ENCODE measurements at regions not wholly inside any gene's neighbourhood (a gene's known extent, or its start where the extent isn't known, plus 50 kb on each side); places are given as distances from the start of the nearest gene placed in this dataset.

GRCh38 chr1:88052167-88052566 is 631.9 kb upstream of the PKN2 start:
- no peak for TF ChIP-seq CTCF (IDR thresholded peaks at IDR 0.05)
- Histone ChIP-seq H3K27ac (no peak overlapping the region), H3K4me3 (no peak overlapping the region), H3K4me1 (no peaks in the 10 kb centered on the region), H3K27me3 (ENCODE audit: insufficient read depth in 3 of 3, low read length in 2 of 3) (no peaks in the 10 kb centered on the region), H3K36me3 (ENCODE audit: insufficient read depth in 1 of 2, low read depth in 1 of 2) (no peaks in the 10 kb centered on the region), H3K9me3 (no peaks in the 10 kb centered on the region)
- 57 to 69% (median 60%) methylated on average over 1 of the region's 1 CpG for WGBS, 3 donors
- DNase-seq (no peak), ATAC-seq (no peak)
- intact Hi-C loops (cut with DNase I) = loop anchor here in 1 of 2 donors (10.0 kb wide), 1 partner anchor 757 kb away; no protein-coding TSS in a partner anchor

GRCh38 chr1:88053065-88053464 is 631.0 kb upstream of the PKN2 start:
- no peak for TF ChIP-seq CTCF (IDR thresholded peaks at IDR 0.05)
- intact Hi-C loops (cut with DNase I) = loop anchor here in 1 of 2 donors (10.0 kb wide), 1 partner anchor 758 kb away; no protein-coding TSS in a partner anchor
- no peaks in the 10 kb centered on the region for H3K27me3 ChIP-seq (ENCODE audit: insufficient read depth in 3 of 3, low read length in 2 of 3)
- H3K4me1 ChIP-seq = no peaks in the 10 kb centered on the region
- DNase-seq (no peak), ATAC-seq (no peak)
- H3K9me3 ChIP-seq = no peaks in the 10 kb centered on the region
- 84 to 87% (median 84%) methylated on average over 2 of the region's 2 CpGs for WGBS, 3 donors
- H3K36me3 ChIP-seq (ENCODE audit: insufficient read depth in 1 of 2, low read depth in 1 of 2) = no peaks in the 10 kb centered on the region
- H3K4me3 ChIP-seq = no peak overlapping the region
- no peak overlapping the region for H3K27ac ChIP-seq

GRCh38 chr1:88056881-88057280 is 627.2 kb upstream of the PKN2 start:
- Histone ChIP-seq H3K27ac (no peak overlapping the region), H3K36me3 (ENCODE audit: insufficient read depth in 1 of 2, low read depth in 1 of 2) (no peaks in the 10 kb centered on the region), H3K9me3 (no peaks in the 10 kb centered on the region), H3K27me3 (ENCODE audit: insufficient read depth in 3 of 3, low read length in 2 of 3) (no peaks in the 10 kb centered on the region), H3K4me3 (no peak overlapping the region), H3K4me1 (no peaks in the 10 kb centered on the region)
- DNase-seq (no peak), ATAC-seq (no peak)
- 71 to 85% (median 81%) methylated on average over 3 of the region's 3 CpGs for WGBS, 3 donors
- TF ChIP-seq CTCF (IDR thresholded peaks at IDR 0.05) = no peak
- intact Hi-C loops (cut with DNase I) = loop anchor here (5.0 to 10.0 kb wide), 2 partner anchors 760 to 762 kb away; no protein-coding TSS in a partner anchor

- ATAC-seq = no peak
- no peak for TF ChIP-seq CTCF (IDR thresholded peaks at IDR 0.05)
- no peak overlapping the region for H3K4me3 ChIP-seq
- no peaks in the 10 kb centered on the region for H3K4me1 ChIP-seq
- intact Hi-C loops (cut with DNase I) = loop anchor here (5.0 to 10.0 kb wide), 2 partner anchors 761 to 763 kb away; no protein-coding TSS in a partner anchor
- no peaks in the 10 kb centered on the region for H3K36me3 ChIP-seq (ENCODE audit: insufficient read depth in 1 of 2, low read depth in 1 of 2)
- WGBS, 3 donors = 63 to 73% (median 72%) methylated on average over 2 of the region's 2 CpGs
- no peaks in the 10 kb centered on the region for H3K27me3 ChIP-seq (ENCODE audit: insufficient read depth in 3 of 3, low read length in 2 of 3)
- no peak overlapping the region for H3K27ac ChIP-seq
- H3K9me3 ChIP-seq = no peaks in the 10 kb centered on the region
- no peak for DNase-seq
Observed at GRCh38 chr1:88058205-88058604, 625.9 kb upstream of the PKN2 start.

GRCh38 chr1:88060112-88060673 is 623.9 kb upstream of the PKN2 start:
- 87 to 89% (median 88%) methylated on average over 1 of the region's 1 CpG for WGBS, 3 donors
- ATAC-seq (no peak), DNase-seq (no peak)
- intact Hi-C loops (cut with DNase I) = no loop called here
- H3K4me1 ChIP-seq = no peaks in the 10 kb centered on the region
- no peak for TF ChIP-seq CTCF (IDR thresholded peaks at IDR 0.05)
- H3K4me3 ChIP-seq = no peak overlapping the region
- no peaks in the 10 kb centered on the region for H3K27me3 ChIP-seq (ENCODE audit: insufficient read depth in 3 of 3, low read length in 2 of 3)
- no peaks in the 10 kb centered on the region for H3K36me3 ChIP-seq (ENCODE audit: insufficient read depth in 1 of 2, low read depth in 1 of 2)
- H3K27ac ChIP-seq = no peak overlapping the region
- H3K9me3 ChIP-seq = no peaks in the 10 kb centered on the region
